Caco-2 (cell line): ENCODE measurements at regions not wholly inside any gene's neighbourhood (a gene's known extent, or its start where the extent isn't known, plus 50 kb on each side); places are given as distances from the start of the nearest gene placed in this dataset.

Source experiments
- BruUV-seq: library from RNA; stranded (reverse); fragments of 400-500 nt; replicated peaks from 2 replicates; lab custom pipeline; 2021; lab: Mats Ljungman, UMichigan
- CTCF ChIA-PET: fragments of 300-600 bp; sonication (Branson Sonifier 250); formaldehyde crosslinking; loops from one replicate; lab custom pipeline; 2022; ENCODE audit warnings: antibody characterized with exemption; lab: Charles Lee
- POLR2A ChIA-PET: fragments of 300-600 bp; sonication (Branson Sonifier 250); formaldehyde crosslinking; loops from one replicate; lab custom pipeline; 2022; ENCODE audit warnings: antibody characterized with exemption; lab: Charles Lee
- DNase-seq, 2 experiments: peaks; one replicate each; pipeline versions ENCODE4 v3.0.0 to v3.0.0-alpha.2; 2020 to 2022
- H3K27me3 ChIP-seq: replicated peaks from 2 replicates; pipeline ENCODE4 v1.6.0; 2011; ENCODE audit warnings: low read length; ENCODE audit not compliant: control insufficient read depth, insufficient read depth
- H3K36me3 ChIP-seq: 2 replicates; pipeline ENCODE4 v1.5.1; 2011; ENCODE audit warnings: low read length; ENCODE audit not compliant: control insufficient read depth, insufficient read depth
- H3K4me1 ChIP-seq: fragments of 250-450 bp; sonication (Bioruptor Pico); 2 replicates; pipeline ENCODE4 v1.5.1; 2020; ENCODE audit warnings: mild to moderate bottlenecking
- H3K4me3 ChIP-seq: 2 replicates; pipeline ENCODE4 v1.5.1; 2011; ENCODE audit warnings: low read depth, mild to moderate bottlenecking, control low read depth, low read length
- H3K9me3 ChIP-seq: fragments of 250-450 bp; sonication (Bioruptor Pico); 2 replicates; pipeline ENCODE4 v1.5.1; 2020; ENCODE audit warnings: mild to moderate bottlenecking, moderate library complexity
- H3K27ac Mint-ChIP-seq: one replicate; pipeline ENCODE4 v1.8.0; 2022; ENCODE audit warnings: mixed read lengths; ENCODE audit not compliant: unreplicated experiment
- H3K27me3 Mint-ChIP-seq: one replicate; pipeline ENCODE4 v1.8.0; 2022; ENCODE audit warnings: mixed read lengths; ENCODE audit not compliant: insufficient read depth, unreplicated experiment
- H3K36me3 Mint-ChIP-seq: one replicate; pipeline ENCODE4 v1.8.0; 2022; ENCODE audit warnings: mild to moderate bottlenecking, mixed read lengths; ENCODE audit not compliant: insufficient read depth, unreplicated experiment
- H3K4me1 Mint-ChIP-seq: one replicate; pipeline ENCODE4 v1.8.0; 2022; ENCODE audit warnings: low read depth, mixed read lengths; ENCODE audit not compliant: unreplicated experiment
- H3K4me3 Mint-ChIP-seq: one replicate; pipeline ENCODE4 v1.8.0; 2022; ENCODE audit warnings: mild to moderate bottlenecking, moderate library complexity, mixed read lengths; ENCODE audit not compliant: unreplicated experiment
- H3K9me3 Mint-ChIP-seq: one replicate; pipeline ENCODE4 v1.8.0; 2022; ENCODE audit warnings: mixed read lengths; ENCODE audit not compliant: unreplicated experiment
- CTCF ChIP-seq, 2 experiments: fragments of 200-600 bp in 1 of 2; IDR thresholded peaks; 1 replicate in 1 of 2; 2 replicates in 1 of 2; pipeline versions ENCODE4 v1.5.1 to v1.8.0; 2011 to 2022; ENCODE audit warnings: antibody characterized with exemption in 1 of 2, control low read depth in 1 of 2, inconsistent platforms in 1 of 2, low read depth in 1 of 2, low read length in 1 of 2, mild to moderate bottlenecking in 1 of 2, moderate library complexity in 1 of 2; ENCODE audit not compliant: insufficient read depth in 1 of 2, severe bottlenecking in 1 of 2, unreplicated experiment in 1 of 2
- intact Hi-C: fragments of 100-400 bp; cut with micrococcal nuclease; formaldehyde crosslinking; loops from one replicate; pipeline ENCODE4 v1.10.0; 2022; ENCODE audit not compliant: unreplicated experiment

DNA sequence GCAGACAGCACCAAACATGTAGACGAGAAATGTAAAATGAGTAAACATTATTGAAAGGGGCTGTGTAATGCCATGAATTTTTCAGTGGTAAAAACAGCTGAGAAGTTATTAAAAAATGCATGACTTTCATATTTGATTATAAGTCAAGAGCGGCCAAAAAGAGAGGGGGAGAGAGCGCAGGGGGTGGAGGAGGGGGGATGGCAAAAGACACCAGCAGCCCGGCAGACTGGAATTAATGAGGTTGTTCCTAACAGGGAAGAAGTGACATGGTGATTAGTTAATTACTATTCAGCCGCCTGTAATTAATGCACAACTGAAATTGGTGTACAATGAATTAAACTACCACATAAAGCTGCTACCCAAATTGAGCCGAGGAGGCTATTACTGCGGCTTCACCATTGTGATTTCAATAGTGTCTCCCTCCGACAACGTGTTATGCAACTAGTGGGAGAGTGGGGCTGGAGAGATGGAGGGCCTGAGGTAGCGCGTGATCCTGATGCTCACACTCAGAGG lies 89.1 kb upstream of the VSTM2B start:
- Mint-ChIP-seq H3K9me3 (peaks cover 21% of the 10 kb centered on the region), H3K36me3 (peaks cover 4% of the 10 kb centered on the region), H3K4me3 (no peak overlapping the region), H3K4me1 (no peaks in the 10 kb centered on the region), H3K27me3 (no peaks in the 10 kb centered on the region), H3K27ac (no peak overlapping the region)
- ChIA-PET POLR2A (no interaction called here), CTCF (no interaction called here)
- no peak overlapping the region for H3K4me3 ChIP-seq
- H3K4me1 ChIP-seq: no peaks in the 10 kb centered on the region
- intact Hi-C loops: no loop called here
- peaks cover 9% of the 10 kb centered on the region; the same call in 1 of the 2 replicates for H3K9me3 ChIP-seq
- no peak for DNase-seq
- H3K27me3 ChIP-seq: no peaks in the 10 kb centered on the region
- BruUV-seq: no TSS peak
- H3K36me3 ChIP-seq: no peaks in the 10 kb centered on the region
- no peak for TF ChIP-seq CTCF (IDR thresholded peaks at IDR 0.05; ENCODE audit: insufficient read depth in 1 of 2, low read depth in 1 of 2, low read length in 1 of 2, severe bottlenecking in 1 of 2, unreplicated experiment in 1 of 2)

DNA sequence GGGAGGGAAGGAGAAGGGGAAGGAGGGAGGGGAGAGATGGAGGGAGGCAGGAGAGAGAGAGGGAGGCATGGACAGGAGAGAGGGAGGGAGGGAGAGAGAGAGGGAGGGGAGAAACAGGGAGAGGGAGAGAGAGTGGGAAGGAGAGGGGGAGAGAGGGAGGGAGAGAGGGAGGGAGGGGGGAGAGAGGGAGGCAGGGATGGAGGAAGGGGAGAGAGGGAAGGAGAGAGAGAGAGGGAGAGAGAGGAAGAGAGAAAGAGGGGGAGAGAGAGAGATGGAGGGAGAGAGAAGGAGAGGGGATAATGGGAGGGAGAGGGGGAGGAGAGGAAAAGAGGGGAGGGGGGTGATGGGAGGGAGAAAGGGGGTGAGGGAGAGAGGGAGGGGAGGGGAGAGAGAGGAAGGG lies 86.8 kb upstream of the VSTM2B start:
- no peak overlapping the region for H3K27ac Mint-ChIP-seq
- H3K9me3 ChIP-seq: peaks cover 10% of the 10 kb centered on the region; the same call in 1 of the 2 replicates
- H3K36me3 Mint-ChIP-seq: peaks cover 3% of the 10 kb centered on the region
- no peak overlapping the region for H3K4me3 Mint-ChIP-seq
- peaks cover 21% of the 10 kb centered on the region for H3K9me3 Mint-ChIP-seq
- H3K36me3 ChIP-seq: no peaks in the 10 kb centered on the region
- no peaks in the 10 kb centered on the region for H3K27me3 Mint-ChIP-seq
- ChIA-PET CTCF (no interaction called here), POLR2A (no interaction called here)
- TF ChIP-seq CTCF (IDR thresholded peaks at IDR 0.05; ENCODE audit: insufficient read depth in 1 of 2, low read depth in 1 of 2, low read length in 1 of 2, severe bottlenecking in 1 of 2, unreplicated experiment in 1 of 2): no peak
- no peak overlapping the region for H3K4me3 ChIP-seq
- intact Hi-C loops: no loop called here
- H3K4me1 ChIP-seq: no peaks in the 10 kb centered on the region
- no peaks in the 10 kb centered on the region for H3K27me3 ChIP-seq
- no peak for DNase-seq
- no TSS peak for BruUV-seq
- H3K4me1 Mint-ChIP-seq: no peaks in the 10 kb centered on the region

- no peaks in the 10 kb centered on the region for H3K27me3 Mint-ChIP-seq
- intact Hi-C loops: no loop called here
- H3K4me1 Mint-ChIP-seq: no peaks in the 10 kb centered on the region
- no peak overlapping the region for H3K27ac Mint-ChIP-seq
- H3K4me3 Mint-ChIP-seq: no peak overlapping the region
- H3K9me3 Mint-ChIP-seq: peaks cover 21% of the 10 kb centered on the region
- H3K9me3 ChIP-seq: peaks cover 10% of the 10 kb centered on the region; the same call in 1 of the 2 replicates
- H3K36me3 ChIP-seq: no peaks in the 10 kb centered on the region
- no peaks in the 10 kb centered on the region for H3K4me1 ChIP-seq
- ChIA-PET CTCF (no interaction called here), POLR2A (no interaction called here)
- no peaks in the 10 kb centered on the region for H3K36me3 Mint-ChIP-seq
- no peak for TF ChIP-seq CTCF (IDR thresholded peaks at IDR 0.05; ENCODE audit: insufficient read depth in 1 of 2, low read depth in 1 of 2, low read length in 1 of 2, severe bottlenecking in 1 of 2, unreplicated experiment in 1 of 2)
- no TSS peak for BruUV-seq
- H3K4me3 ChIP-seq: no peak overlapping the region
- no peak for DNase-seq
- no peaks in the 10 kb centered on the region for H3K27me3 ChIP-seq
Measured at GRCh38 chr19:29439688-29440550, 85.9 kb upstream of the VSTM2B start.
